SK-N-SH (cell line): ENCODE measurements at regions not wholly inside any gene's neighbourhood (a gene's known extent, or its start where the extent isn't known, plus 50 kb on each side); places are given as distances from the start of the nearest gene placed in this dataset.

ENCODE experiments used
- CTCF ChIP-seq: fragments of 200-600 bp; sonication (generic); IDR thresholded peaks from 2 replicates; pipeline ENCODE4 v1.6.1; 2017; ENCODE audit warnings: antibody characterized with exemption, mild to moderate bottlenecking, moderate library complexity
- FOXM1 ChIP-seq: IDR thresholded peaks from 2 replicates; pipeline ENCODE4 v1.4.0; 2012; ENCODE audit warnings: low read depth, mild to moderate bottlenecking
- JUND ChIP-seq: IDR thresholded peaks from 2 replicates; pipeline ENCODE4 v1.4.0; 2012
- MXI1 ChIP-seq: IDR thresholded peaks from 2 replicates; pipeline ENCODE4 v1.6.1; 2012; ENCODE audit warnings: mild to moderate bottlenecking, low read depth, low read length, improper control_type of control experiment
- POLR2AphosphoS5 ChIP-seq: IDR thresholded peaks from 2 replicates; pipeline ENCODE4 v1.6.1; 2012; ENCODE audit warnings: low read depth, low read length
- RAD21 ChIP-seq: IDR thresholded peaks from 2 replicates; pipeline ENCODE4 v1.6.1; 2012; ENCODE audit warnings: mild to moderate bottlenecking, low read length
- RCOR1 ChIP-seq: fragments of 150-350 bp; IDR thresholded peaks from 2 replicates; pipeline ENCODE4 v1.6.1; 2017; ENCODE audit warnings: antibody characterized with exemption, low read length
- REST ChIP-seq: IDR thresholded peaks from 2 replicates; pipeline ENCODE4 v1.6.1; 2012; ENCODE audit warnings: mild to moderate bottlenecking, low read depth, low read length, moderate library complexity
- RFX5 ChIP-seq: IDR thresholded peaks from 2 replicates; pipeline ENCODE4 v1.6.1; 2012; ENCODE audit warnings: mild to moderate bottlenecking, improper control_type of control experiment, low read length
- RXRA ChIP-seq: IDR thresholded peaks from 2 replicates; pipeline ENCODE4 v1.4.0; 2012; ENCODE audit warnings: low read depth, mild to moderate bottlenecking, borderline replicate concordance
- TAF1 ChIP-seq: IDR thresholded peaks from 2 replicates; pipeline ENCODE4 v1.6.1; 2012; ENCODE audit warnings: low read depth, mild to moderate bottlenecking, low read length, moderate library complexity, borderline replicate concordance
- USF2 ChIP-seq: fragments of 150-350 bp; IDR thresholded peaks from 2 replicates; pipeline ENCODE4 v1.6.1; 2017; ENCODE audit warnings: antibody characterized with exemption, low read length, low read depth, borderline replicate concordance

GRCh38 chr15:46344915-46345314 lies 710.1 kb downstream of the SQOR start:
- TF ChIP-seq CTCF: no peak
- no peak for TF ChIP-seq FOXM1
- no peak for TF ChIP-seq RXRA
- TF ChIP-seq USF2: no peak
- no peak for TF ChIP-seq RFX5
- no peak for TF ChIP-seq RAD21
- no peak for TF ChIP-seq MXI1
- TF ChIP-seq RCOR1: no peak
- no peak for TF ChIP-seq REST
- no peak for TF ChIP-seq TAF1
- no peak for TF ChIP-seq POLR2AphosphoS5
- no peak for TF ChIP-seq JUND
